AG10803 (cell line): ENCODE measurements at regions not wholly inside any gene's neighbourhood (a gene's known extent, or its start where the extent isn't known, plus 50 kb on each side); places are given as distances from the start of the nearest gene placed in this dataset.
A peak's percentile ranks its signal among the peaks of the same experiment; 100 is the strongest.

Source experiments
- DNase-seq: peaks from one replicate; pipeline ENCODE4 v3.0.0; 2010; ENCODE audit warnings: low read depth
- H3K4me3 ChIP-seq: 2 replicates; pipeline ENCODE4 v1.5.1; 2011; ENCODE audit warnings: mild to moderate bottlenecking, low read length, control low read depth
- CTCF ChIP-seq: conservative IDR thresholded peaks from 2 replicates; pipeline ENCODE4 v1.5.1; 2011; ENCODE audit warnings: mild to moderate bottlenecking, low read length, control low read depth, inconsistent platforms

- DNase-seq: no peak
- no peak for TF ChIP-seq CTCF
- H3K4me3 ChIP-seq: no peak overlapping the region
Measured at GRCh38 chr16:73190688-73191659, 143.0 kb upstream of the ZFHX3 start.

- TF ChIP-seq CTCF: no peak
Measured at GRCh38 chr16:73190256-73190655, 142.3 kb upstream of the ZFHX3 start.

GRCh38 chr16:73189136-73189535 lies 141.2 kb upstream of the ZFHX3 start:
- TF ChIP-seq CTCF: no peak
- H3K4me3 ChIP-seq: no peak overlapping the region
- no peak for DNase-seq

More at GRCh38 chr16:73190256-73190655, 142.3 kb upstream of the ZFHX3 start:
- no peak overlapping the region for H3K4me3 ChIP-seq
- DNase-seq: no peak

- TF ChIP-seq CTCF: no peak
- no peak for DNase-seq
- no peak overlapping the region for H3K4me3 ChIP-seq
Measured at GRCh38 chr16:73186752-73187601, 139.0 kb upstream of the ZFHX3 start.

GRCh38 chr16:73185737-73186136 lies 137.8 kb upstream of the ZFHX3 start:
- no peak for DNase-seq
- no peak for TF ChIP-seq CTCF
- H3K4me3 ChIP-seq: no peak overlapping the region

GRCh38 chr16:73183611-73184092 lies 135.7 kb upstream of the ZFHX3 start:
- no peak overlapping the region for H3K4me3 ChIP-seq
- peak; percentile 44 for TF ChIP-seq CTCF
- DNase-seq: peak; percentile 80
